ENCODE measurements at regions not wholly inside any gene's neighbourhood (a gene's known extent, or its start where the extent isn't known, plus 50 kb on each side); places are given as distances from the start of the nearest gene placed in this dataset.

- TF ChIP-seq, protein P1, sequence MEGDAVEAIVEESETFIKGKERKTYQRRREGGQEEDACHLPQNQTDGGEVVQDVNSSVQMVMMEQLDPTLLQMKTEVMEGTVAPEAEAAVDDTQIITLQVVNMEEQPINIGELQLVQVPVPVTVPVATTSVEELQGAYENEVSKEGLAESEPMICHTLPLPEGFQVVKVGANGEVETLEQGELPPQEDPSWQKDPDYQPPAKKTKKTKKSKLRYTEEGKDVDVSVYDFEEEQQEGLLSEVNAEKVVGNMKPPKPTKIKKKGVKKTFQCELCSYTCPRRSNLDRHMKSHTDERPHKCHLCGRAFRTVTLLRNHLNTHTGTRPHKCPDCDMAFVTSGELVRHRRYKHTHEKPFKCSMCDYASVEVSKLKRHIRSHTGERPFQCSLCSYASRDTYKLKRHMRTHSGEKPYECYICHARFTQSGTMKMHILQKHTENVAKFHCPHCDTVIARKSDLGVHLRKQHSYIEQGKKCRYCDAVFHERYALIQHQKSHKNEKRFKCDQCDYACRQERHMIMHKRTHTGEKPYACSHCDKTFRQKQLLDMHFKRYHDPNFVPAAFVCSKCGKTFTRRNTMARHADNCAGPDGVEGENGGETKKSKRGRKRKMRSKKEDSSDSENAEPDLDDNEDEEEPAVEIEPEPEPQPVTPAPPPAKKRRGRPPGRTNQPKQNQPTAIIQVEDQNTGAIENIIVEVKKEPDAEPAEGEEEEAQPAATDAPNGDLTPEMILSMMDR (IDR thresholded peaks at IDR 0.05; ENCODE audit: low read depth, low read length), result no peak
- TF ChIP-seq MAX (IDR thresholded peaks at IDR 0.05; ENCODE audit: low read depth, low read length), result no peak
- no peak for TF ChIP-seq POLR2A (IDR thresholded peaks at IDR 0.05; ENCODE audit: extremely low read depth, insufficient read length)
These were observed 124.8 kb upstream of the CCNG1 start for GRCh38 chr5:163312598-163312997.

Data from NB4 (cell line).